OCI-LY7 (cell line): ENCODE measurements at regions not wholly inside any gene's neighbourhood (a gene's known extent, or its start where the extent isn't known, plus 50 kb on each side); places are given as distances from the start of the nearest gene placed in this dataset.

Experiments
- CTCF ChIP-seq: fragments of 200-600 bp; sonication (generic); conservative IDR thresholded peaks from 2 replicates; pipeline ENCODE4 v1.5.1; 2014; ENCODE audit warnings: mild to moderate bottlenecking, antibody characterized with exemption, low read length, moderate library complexity, mixed read lengths
- EZH2phosphoT487 ChIP-seq: fragments of 200-600 bp; sonication (generic); IDR thresholded peaks from 2 replicates; pipeline ENCODE4 v1.6.1; 2018; ENCODE audit warnings: low read depth, borderline replicate concordance, mild to moderate bottlenecking, mixed run types, antibody characterized with exemption, low read length, moderate library complexity, mixed read lengths

GRCh38 chr22:22034469-22035132 is 52.0 kb upstream of the TOP3B start:
- no peak for TF ChIP-seq CTCF
- TF ChIP-seq EZH2phosphoT487: no peak
